SH-SY5Y (cell line): ENCODE measurements at regions not wholly inside any gene's neighbourhood (a gene's known extent, or its start where the extent isn't known, plus 50 kb on each side); places are given as distances from the start of the nearest gene placed in this dataset.

Experiments
- GATA2 ChIP-seq: IDR thresholded peaks from 2 replicates; pipeline ENCODE4 v1.6.1; 2011; ENCODE audit warnings: mild to moderate bottlenecking, low read depth, low read length
- GATA3 ChIP-seq: IDR thresholded peaks from 2 replicates; pipeline ENCODE4 v1.6.1; 2011; ENCODE audit warnings: low read depth, mild to moderate bottlenecking, low read length, moderate library complexity

- TF ChIP-seq GATA2 (no peak), GATA3 (no peak)
Observed at GRCh38 chrX:38917954-38918353, 116.7 kb downstream of the MID1IP1 start.
